GM19455 (cell line): ENCODE measurements at regions not wholly inside any gene's neighbourhood (a gene's known extent, or its start where the extent isn't known, plus 50 kb on each side); places are given as distances from the start of the nearest gene placed in this dataset.
"Not testable (repeated sequence)": the region's sequence is repeated elsewhere in the genome, so short reads cannot be mapped to it uniquely, and the experiment has no call there.

ENCODE experiments used
- ATAC-seq: cut with Tn5 transposase; IDR thresholded peaks from one replicate; pipeline ENCODE4 v1.9.1; 2021; ENCODE audit not compliant: unreplicated experiment

- ATAC-seq = no peak
Observed at GRCh38 chr13:70817576-70817975, 709.3 kb upstream of the KLHL1 start.

GRCh38 chr13:70816853-70817252, 708.6 kb upstream of the KLHL1 start:
- ATAC-seq = no peak

GRCh38 chr13:70814684-70815083, 706.4 kb upstream of the KLHL1 start:
- ATAC-seq = no peak

GRCh38 chr13:70812481-70812880, 704.2 kb upstream of the KLHL1 start:
- no peak for ATAC-seq

GRCh38 chr13:70809588-70809987, 701.3 kb upstream of the KLHL1 start:
- no peak for ATAC-seq

GRCh38 chr13:70798385-70798784, 690.1 kb upstream of the KLHL1 start:
- no peak for ATAC-seq

GRCh38 chr13:70795484-70795883, 687.2 kb upstream of the KLHL1 start:
- ATAC-seq = no peak

GRCh38 chr13:70792121-70792520, 683.9 kb upstream of the KLHL1 start:
- no peak for ATAC-seq

- no peak for ATAC-seq
Observed at GRCh38 chr13:70789751-70790150, 681.5 kb upstream of the KLHL1 start.

GRCh38 chr13:70788074-70788473, 679.8 kb upstream of the KLHL1 start:
- ATAC-seq = no peak

GRCh38 chr13:70784207-70784989, 676.1 kb upstream of the KLHL1 start:
- ATAC-seq = no peak

- no peak for ATAC-seq
Observed at GRCh38 chr13:70769817-70770216, 661.6 kb upstream of the KLHL1 start.

- ATAC-seq = no peak
Observed at GRCh38 chr13:70758932-70759331, 650.7 kb upstream of the KLHL1 start.

GRCh38 chr13:70756088-70756487, 647.8 kb upstream of the KLHL1 start:
- ATAC-seq = no peak

GRCh38 chr13:70755456-70755855, 647.2 kb upstream of the KLHL1 start:
- ATAC-seq = no peak

- ATAC-seq = no peak
Observed at GRCh38 chr13:70747262-70747661, 639.0 kb upstream of the KLHL1 start.

- ATAC-seq = not testable (repeated sequence)
Observed at GRCh38 chr13:70746469-70746868, 638.2 kb upstream of the KLHL1 start.

GRCh38 chr13:70736622-70737317, 628.5 kb upstream of the KLHL1 start:
- no peak for ATAC-seq

GRCh38 chr13:70732611-70733010, 624.4 kb upstream of the KLHL1 start:
- ATAC-seq = no peak

- no peak for ATAC-seq
Observed at GRCh38 chr13:70729369-70729768, 621.1 kb upstream of the KLHL1 start.

GRCh38 chr13:70723732-70724131, 615.5 kb upstream of the KLHL1 start:
- ATAC-seq = no peak

- ATAC-seq = no peak
Observed at GRCh38 chr13:70720386-70720785, 612.1 kb upstream of the KLHL1 start.

- ATAC-seq = no peak
Observed at GRCh38 chr13:70714993-70715392, 606.7 kb upstream of the KLHL1 start.
